HL-60 (cell line): ENCODE measurements at regions not wholly inside any gene's neighbourhood (a gene's known extent, or its start where the extent isn't known, plus 50 kb on each side); places are given as distances from the start of the nearest gene placed in this dataset.

Experiments used
- GABPA ChIP-seq: IDR thresholded peaks from 2 replicates; pipeline ENCODE4 v1.6.1; 2012; ENCODE audit warnings: low read depth
- POLR2AphosphoS5 ChIP-seq: IDR thresholded peaks from 2 replicates; pipeline ENCODE4 v1.6.1; 2012; ENCODE audit warnings: low read depth
- SPI1 ChIP-seq: IDR thresholded peaks from 2 replicates; pipeline ENCODE4 v1.6.1; 2012; ENCODE audit warnings: low read depth, mild to moderate bottlenecking, borderline replicate concordance
- TF ChIP-seq, protein P1 (sequence below): IDR thresholded peaks from one replicate; pipeline ENCODE4 v1.5.1; 2011; ENCODE audit warnings: low read length, control low read depth, inconsistent platforms; ENCODE audit not compliant: insufficient read depth
- TF ChIP-seq, protein P2 (sequence below): IDR thresholded peaks from 2 replicates; pipeline ENCODE4 v1.6.1; 2012; ENCODE audit warnings: low read depth; ENCODE audit not compliant: insufficient replicate concordance

DNA sequence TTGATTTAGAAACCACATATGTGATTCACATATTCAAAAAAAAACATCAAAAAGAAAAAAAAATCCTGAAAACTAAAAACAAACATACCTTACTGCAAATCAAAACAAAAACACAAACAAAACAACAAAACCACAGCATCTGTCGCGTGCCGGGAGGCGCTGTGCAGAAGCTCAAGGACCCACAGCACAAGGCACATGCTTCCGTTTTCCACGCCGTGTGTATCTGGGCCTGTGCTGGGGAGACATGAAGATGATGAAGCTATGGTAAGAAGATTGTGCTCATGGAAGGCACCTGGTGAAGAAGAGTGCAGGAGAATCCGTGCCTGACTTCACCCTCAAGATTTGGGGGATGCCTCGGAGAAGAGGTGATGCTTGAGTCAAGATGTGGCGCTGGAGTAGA lies 788.9 kb upstream of the ARRDC4 start:
- TF ChIP-seq, protein P1, sequence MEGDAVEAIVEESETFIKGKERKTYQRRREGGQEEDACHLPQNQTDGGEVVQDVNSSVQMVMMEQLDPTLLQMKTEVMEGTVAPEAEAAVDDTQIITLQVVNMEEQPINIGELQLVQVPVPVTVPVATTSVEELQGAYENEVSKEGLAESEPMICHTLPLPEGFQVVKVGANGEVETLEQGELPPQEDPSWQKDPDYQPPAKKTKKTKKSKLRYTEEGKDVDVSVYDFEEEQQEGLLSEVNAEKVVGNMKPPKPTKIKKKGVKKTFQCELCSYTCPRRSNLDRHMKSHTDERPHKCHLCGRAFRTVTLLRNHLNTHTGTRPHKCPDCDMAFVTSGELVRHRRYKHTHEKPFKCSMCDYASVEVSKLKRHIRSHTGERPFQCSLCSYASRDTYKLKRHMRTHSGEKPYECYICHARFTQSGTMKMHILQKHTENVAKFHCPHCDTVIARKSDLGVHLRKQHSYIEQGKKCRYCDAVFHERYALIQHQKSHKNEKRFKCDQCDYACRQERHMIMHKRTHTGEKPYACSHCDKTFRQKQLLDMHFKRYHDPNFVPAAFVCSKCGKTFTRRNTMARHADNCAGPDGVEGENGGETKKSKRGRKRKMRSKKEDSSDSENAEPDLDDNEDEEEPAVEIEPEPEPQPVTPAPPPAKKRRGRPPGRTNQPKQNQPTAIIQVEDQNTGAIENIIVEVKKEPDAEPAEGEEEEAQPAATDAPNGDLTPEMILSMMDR, result no peak
- no peak for TF ChIP-seq POLR2AphosphoS5
- TF ChIP-seq, protein P2, sequence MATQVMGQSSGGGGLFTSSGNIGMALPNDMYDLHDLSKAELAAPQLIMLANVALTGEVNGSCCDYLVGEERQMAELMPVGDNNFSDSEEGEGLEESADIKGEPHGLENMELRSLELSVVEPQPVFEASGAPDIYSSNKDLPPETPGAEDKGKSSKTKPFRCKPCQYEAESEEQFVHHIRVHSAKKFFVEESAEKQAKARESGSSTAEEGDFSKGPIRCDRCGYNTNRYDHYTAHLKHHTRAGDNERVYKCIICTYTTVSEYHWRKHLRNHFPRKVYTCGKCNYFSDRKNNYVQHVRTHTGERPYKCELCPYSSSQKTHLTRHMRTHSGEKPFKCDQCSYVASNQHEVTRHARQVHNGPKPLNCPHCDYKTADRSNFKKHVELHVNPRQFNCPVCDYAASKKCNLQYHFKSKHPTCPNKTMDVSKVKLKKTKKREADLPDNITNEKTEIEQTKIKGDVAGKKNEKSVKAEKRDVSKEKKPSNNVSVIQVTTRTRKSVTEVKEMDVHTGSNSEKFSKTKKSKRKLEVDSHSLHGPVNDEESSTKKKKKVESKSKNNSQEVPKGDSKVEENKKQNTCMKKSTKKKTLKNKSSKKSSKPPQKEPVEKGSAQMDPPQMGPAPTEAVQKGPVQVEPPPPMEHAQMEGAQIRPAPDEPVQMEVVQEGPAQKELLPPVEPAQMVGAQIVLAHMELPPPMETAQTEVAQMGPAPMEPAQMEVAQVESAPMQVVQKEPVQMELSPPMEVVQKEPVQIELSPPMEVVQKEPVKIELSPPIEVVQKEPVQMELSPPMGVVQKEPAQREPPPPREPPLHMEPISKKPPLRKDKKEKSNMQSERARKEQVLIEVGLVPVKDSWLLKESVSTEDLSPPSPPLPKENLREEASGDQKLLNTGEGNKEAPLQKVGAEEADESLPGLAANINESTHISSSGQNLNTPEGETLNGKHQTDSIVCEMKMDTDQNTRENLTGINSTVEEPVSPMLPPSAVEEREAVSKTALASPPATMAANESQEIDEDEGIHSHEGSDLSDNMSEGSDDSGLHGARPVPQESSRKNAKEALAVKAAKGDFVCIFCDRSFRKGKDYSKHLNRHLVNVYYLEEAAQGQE, result no peak
- no peak for TF ChIP-seq GABPA
- TF ChIP-seq SPI1, result no peak
